ENCODE measurements at regions not wholly inside any gene's neighbourhood (a gene's known extent, or its start where the extent isn't known, plus 50 kb on each side); places are given as distances from the start of the nearest gene placed in this dataset.
"Not testable (repeated sequence)": the region's sequence is repeated elsewhere in the genome, so short reads cannot be mapped to it uniquely, and the experiment has no call there.

DNA sequence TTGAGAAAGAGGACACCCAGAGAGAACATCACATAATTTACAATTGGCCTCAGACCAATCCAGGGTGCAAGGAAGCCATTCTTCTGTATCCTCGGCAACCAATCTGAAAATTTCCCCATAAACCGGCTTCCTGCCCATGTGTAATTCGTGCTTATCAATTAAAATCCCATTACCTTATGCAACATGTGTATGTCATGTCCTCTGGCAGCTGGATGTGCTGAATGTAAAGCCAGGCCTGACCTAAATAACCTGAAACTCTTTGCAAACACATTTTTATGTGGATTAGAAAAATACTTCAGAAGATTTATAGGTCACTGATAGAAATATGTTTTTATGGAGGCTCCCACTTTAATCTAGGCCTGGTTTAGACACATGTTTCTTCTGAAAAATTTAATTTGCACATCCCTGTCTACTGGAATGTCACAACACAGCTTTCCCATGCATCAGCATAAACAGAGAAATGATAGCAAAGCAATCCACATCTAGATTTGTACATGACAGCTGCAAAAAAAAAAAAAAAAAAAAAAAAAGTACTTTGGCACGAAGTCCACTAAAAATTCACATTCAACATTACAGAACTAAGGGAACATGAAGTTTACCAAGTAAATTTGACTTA lies 69.4 kb upstream of the SAMSN1 start:
- no peak for DNase-seq (ENCODE audit: low read depth, low spot score)
- in situ Hi-C loops (cut with HindIII; ENCODE audit: low sequenced_read_pairs), result no loop called here

DNA sequence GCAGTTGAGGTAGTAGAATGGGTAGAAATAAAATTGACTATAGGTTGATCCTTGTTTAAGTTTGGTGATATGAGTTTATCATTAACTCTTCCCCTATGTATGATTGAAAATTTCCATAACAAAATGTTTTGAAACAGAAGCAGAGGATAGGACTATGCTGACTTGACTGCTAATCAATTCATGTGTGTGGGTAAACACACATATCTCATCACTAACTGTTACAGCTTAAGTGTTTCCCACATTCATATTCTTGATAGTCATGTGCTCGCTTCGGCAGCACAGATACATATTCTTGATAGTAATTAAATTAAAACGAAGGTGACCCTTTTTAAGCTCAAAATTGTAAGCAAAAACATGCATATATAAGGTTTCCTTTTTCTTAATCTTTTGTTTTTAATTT lies 68.2 kb upstream of the SAMSN1 start:
- in situ Hi-C loops (cut with HindIII; ENCODE audit: low sequenced_read_pairs), result no loop called here
- TF ChIP-seq, protein P1, sequence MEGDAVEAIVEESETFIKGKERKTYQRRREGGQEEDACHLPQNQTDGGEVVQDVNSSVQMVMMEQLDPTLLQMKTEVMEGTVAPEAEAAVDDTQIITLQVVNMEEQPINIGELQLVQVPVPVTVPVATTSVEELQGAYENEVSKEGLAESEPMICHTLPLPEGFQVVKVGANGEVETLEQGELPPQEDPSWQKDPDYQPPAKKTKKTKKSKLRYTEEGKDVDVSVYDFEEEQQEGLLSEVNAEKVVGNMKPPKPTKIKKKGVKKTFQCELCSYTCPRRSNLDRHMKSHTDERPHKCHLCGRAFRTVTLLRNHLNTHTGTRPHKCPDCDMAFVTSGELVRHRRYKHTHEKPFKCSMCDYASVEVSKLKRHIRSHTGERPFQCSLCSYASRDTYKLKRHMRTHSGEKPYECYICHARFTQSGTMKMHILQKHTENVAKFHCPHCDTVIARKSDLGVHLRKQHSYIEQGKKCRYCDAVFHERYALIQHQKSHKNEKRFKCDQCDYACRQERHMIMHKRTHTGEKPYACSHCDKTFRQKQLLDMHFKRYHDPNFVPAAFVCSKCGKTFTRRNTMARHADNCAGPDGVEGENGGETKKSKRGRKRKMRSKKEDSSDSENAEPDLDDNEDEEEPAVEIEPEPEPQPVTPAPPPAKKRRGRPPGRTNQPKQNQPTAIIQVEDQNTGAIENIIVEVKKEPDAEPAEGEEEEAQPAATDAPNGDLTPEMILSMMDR (IDR thresholded peaks at IDR 0.05; ENCODE audit: low read depth, low read length), result no peak
- no peak overlapping the region for H3K4me3 ChIP-seq (ENCODE audit: low read depth, low read length)
- DNase-seq (ENCODE audit: low read depth, low spot score), result no peak

More for the DNA sequence above, 69.4 kb upstream of the SAMSN1 start:
- TF ChIP-seq, protein P1 (IDR thresholded peaks at IDR 0.05; ENCODE audit: low read depth, low read length), result no peak
- H3K4me3 ChIP-seq (ENCODE audit: low read depth, low read length), result no peak overlapping the region

DNA sequence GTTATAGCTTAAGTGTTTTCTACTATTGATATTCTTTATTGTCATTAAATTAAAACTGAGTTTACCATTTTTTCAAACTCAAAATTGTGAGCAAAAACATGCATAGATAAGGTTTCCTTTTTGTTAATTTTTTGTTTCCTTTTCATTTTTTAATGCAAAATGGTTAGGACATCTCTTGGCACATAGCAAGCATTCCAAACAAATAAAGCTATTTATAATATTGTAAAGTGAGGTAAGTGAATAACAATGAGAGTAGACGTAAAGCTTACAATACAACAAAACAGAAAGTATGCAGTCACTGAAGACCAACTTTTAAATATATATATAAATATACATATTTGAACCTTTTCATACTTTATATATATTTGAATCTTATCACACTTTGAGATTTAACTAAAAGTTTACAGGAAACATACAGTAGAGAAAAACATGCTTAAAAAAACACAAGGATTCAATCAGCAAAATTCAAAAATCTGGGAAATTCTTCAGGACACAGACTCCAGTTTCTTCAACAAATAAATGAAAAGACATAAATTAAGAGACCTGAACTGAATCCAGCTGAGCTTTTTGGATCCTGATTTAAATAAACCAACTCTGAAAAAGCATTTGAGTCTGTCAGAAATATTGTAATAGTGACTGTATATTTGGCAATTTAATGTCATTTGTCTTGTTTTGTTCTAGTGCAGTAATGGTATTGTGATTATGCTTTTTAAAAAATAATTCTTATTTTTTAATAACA lies 67.5 kb upstream of the SAMSN1 start:
- TF ChIP-seq, protein P1 (IDR thresholded peaks at IDR 0.05; ENCODE audit: low read depth, low read length), result no peak
- no peak overlapping the region for H3K4me3 ChIP-seq (ENCODE audit: low read depth, low read length)
- in situ Hi-C loops (cut with HindIII; ENCODE audit: low sequenced_read_pairs), result no loop called here
- DNase-seq (ENCODE audit: low read depth, low spot score), result no peak

DNA sequence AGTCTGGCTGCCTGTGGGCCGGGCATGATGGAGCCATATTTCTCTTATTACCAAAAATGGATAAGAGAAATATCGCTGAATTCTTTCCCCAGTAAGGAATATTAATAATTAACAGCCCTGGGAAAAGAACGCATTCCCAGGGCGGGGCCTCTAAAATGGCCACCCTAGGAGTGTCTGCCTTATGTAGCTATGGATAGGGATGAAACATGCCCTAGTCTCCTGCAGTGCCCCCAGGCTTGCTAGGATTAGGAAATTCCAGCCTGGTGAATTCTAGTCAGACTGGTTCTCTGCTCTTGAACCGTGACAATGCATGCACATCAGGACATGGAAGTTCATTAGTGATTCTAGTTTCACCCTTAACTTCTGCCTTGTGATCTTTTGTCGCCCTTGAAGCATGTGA lies 64.0 kb upstream of the SAMSN1 start:
- DNase-seq (ENCODE audit: low read depth, low spot score); H3K4me3 ChIP-seq (ENCODE audit: low read depth, low read length); in situ Hi-C loops (cut with HindIII; ENCODE audit: low sequenced_read_pairs): not testable (repeated sequence)

DNA sequence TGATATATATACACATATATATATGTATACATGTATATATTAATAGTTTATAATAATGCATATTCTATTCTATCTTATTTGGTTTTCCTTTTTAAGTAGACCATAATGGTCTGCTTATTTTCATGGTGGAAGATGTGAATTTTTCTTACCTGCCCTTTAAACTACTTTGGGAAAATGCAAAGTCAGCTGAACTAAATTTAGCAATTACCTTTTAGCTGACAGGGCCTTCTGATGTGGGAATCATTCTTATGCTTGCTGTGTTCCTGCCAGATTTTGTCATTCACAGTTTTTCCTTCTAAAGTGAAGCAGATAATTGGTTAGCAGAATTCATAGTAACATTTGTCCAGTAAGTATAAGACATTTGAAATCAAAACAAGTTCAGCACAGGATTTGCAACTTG lies 63.2 kb upstream of the SAMSN1 start:
- DNase-seq (ENCODE audit: low read depth, low spot score), result no peak
- in situ Hi-C loops (cut with HindIII; ENCODE audit: low sequenced_read_pairs), result no loop called here
- no peak overlapping the region for H3K4me3 ChIP-seq (ENCODE audit: low read depth, low read length)
- TF ChIP-seq, protein P1 (IDR thresholded peaks at IDR 0.05; ENCODE audit: low read depth, low read length), result no peak

DNA sequence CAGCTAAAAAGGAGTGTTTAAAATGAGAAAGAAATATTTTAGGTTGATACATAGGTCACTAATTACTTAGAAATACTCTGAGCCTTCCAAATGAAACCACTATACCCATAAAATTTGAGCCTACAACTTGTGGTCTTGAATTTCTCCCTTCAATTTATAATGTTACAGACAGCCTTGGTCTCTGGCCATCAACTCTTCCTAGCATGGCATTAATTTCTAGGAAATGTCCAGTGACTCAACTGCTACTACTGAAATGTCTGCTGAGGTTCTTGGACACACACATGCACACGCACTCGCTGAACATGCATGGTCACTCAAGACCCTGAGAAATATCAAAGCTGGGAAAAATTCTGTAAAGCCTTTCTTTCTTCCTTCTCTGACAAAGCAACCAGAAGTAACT lies 61.1 kb upstream of the SAMSN1 start:
- in situ Hi-C loops (cut with HindIII; ENCODE audit: low sequenced_read_pairs), result no loop called here
- DNase-seq (ENCODE audit: low read depth, low spot score), result peak; percentile 5
- TF ChIP-seq, protein P1 (IDR thresholded peaks at IDR 0.05; ENCODE audit: low read depth, low read length), result no peak
- H3K4me3 ChIP-seq (ENCODE audit: low read depth, low read length), result no peak overlapping the region

DNA sequence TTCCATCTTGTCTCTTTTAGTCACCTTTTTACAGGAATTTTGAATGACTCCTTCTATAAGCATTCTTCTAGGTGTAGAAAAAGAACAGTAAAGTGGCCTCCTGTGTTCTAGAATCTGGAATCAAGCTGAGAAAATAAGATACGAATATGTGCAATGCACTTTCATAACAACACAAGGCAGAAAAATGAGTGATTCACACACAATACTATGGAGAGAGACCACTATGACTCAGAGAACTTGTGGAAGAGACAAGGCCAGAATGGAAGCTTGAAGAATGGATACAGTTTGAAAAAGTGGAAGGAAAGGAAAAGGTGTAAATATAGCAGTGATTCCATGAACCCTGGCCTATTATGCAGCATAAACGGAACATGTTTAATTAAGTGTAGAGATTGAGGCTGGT lies 57.1 kb upstream of the SAMSN1 start:
- in situ Hi-C loops (cut with HindIII; ENCODE audit: low sequenced_read_pairs), result no loop called here
- H3K4me3 ChIP-seq (ENCODE audit: low read depth, low read length), result no peak overlapping the region
- TF ChIP-seq, protein P1 (IDR thresholded peaks at IDR 0.05; ENCODE audit: low read depth, low read length), result no peak
- DNase-seq (ENCODE audit: low read depth, low spot score), result peak; percentile 90
